OCI-LY7 (cell line): ENCODE measurements at regions not wholly inside any gene's neighbourhood (a gene's known extent, or its start where the extent isn't known, plus 50 kb on each side); places are given as distances from the start of the nearest gene placed in this dataset.

Source experiments
- CTCF ChIP-seq: fragments of 200-600 bp; sonication (generic); conservative IDR thresholded peaks from 2 replicates; pipeline ENCODE4 v1.5.1; 2014; ENCODE audit warnings: mild to moderate bottlenecking, antibody characterized with exemption, low read length, moderate library complexity, mixed read lengths
- EZH2phosphoT487 ChIP-seq: fragments of 200-600 bp; sonication (generic); IDR thresholded peaks from 2 replicates; pipeline ENCODE4 v1.6.1; 2018; ENCODE audit warnings: low read depth, borderline replicate concordance, mild to moderate bottlenecking, mixed run types, antibody characterized with exemption, low read length, moderate library complexity, mixed read lengths

- TF ChIP-seq CTCF (no peak), EZH2phosphoT487 (no peak)
Measured at GRCh38 chr2:10188729-10189305, 66.3 kb downstream of the RRM2 start.
